AG08395 (cell line): ENCODE measurements at regions not wholly inside any gene's neighbourhood (a gene's known extent, or its start where the extent isn't known, plus 50 kb on each side); places are given as distances from the start of the nearest gene placed in this dataset.
"Not testable (repeated sequence)": the region's sequence is repeated elsewhere in the genome, so short reads cannot be mapped to it uniquely, and the experiment has no call there.

Source experiments
- DNase-seq: peaks from one replicate; pipeline ENCODE4 v3.0.0; 2012; ENCODE audit warnings: mixed read lengths, low spot score

GRCh38 chr11:46181843-46182424 is 60.7 kb upstream of the PHF21A start:
- DNase-seq, result no peak

- no peak for DNase-seq
Measured at GRCh38 chr11:46181387-46181786, 60.1 kb upstream of the PHF21A start.

GRCh38 chr11:46180736-46181135 is 59.5 kb upstream of the PHF21A start:
- DNase-seq, result no peak

GRCh38 chr11:46178513-46178912 is 57.3 kb upstream of the PHF21A start:
- no peak for DNase-seq

GRCh38 chr11:46176421-46176820 is 55.2 kb upstream of the PHF21A start:
- no peak for DNase-seq

- no peak for DNase-seq
Measured at GRCh38 chr11:46175401-46176002, 54.2 kb upstream of the PHF21A start.

- DNase-seq, result not testable (repeated sequence)
Measured at GRCh38 chr11:46171693-46172092, 50.4 kb upstream of the PHF21A start.
